ENCODE measurements at regions not wholly inside any gene's neighbourhood (a gene's known extent, or its start where the extent isn't known, plus 50 kb on each side); places are given as distances from the start of the nearest gene placed in this dataset.

DNA sequence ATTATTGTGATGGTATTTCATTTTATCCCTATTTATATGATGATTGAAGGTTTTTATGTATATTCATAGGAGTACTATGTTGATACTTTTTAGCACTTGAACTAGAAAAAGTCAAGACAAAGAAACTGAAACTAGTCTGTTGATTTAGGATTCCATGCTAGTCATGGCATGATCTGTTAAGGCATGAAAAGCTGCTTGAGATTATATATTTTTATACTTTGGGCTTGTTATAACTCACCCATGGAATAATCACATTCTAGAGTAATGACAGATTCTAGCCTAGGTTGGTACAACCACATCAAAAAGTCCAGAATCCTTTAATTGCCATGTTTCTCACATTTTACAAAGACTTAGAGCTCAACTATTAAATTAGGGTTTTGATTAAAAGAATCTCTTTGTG is 472.6 kb upstream of the CELF4 start:
- no peak for TF ChIP-seq POLR2AphosphoS5 (IDR thresholded peaks at IDR 0.05; ENCODE audit: low read depth, low read length)
- no peak for TF ChIP-seq TAF1 (IDR thresholded peaks at IDR 0.05; ENCODE audit: borderline replicate concordance, insufficient read depth, low read length)
- no peak for TF ChIP-seq FOXP2 (optimal IDR thresholded peaks at IDR 0.05; ENCODE audit: borderline replicate concordance, extremely low read depth, extremely low read length, insufficient read depth)

DNA sequence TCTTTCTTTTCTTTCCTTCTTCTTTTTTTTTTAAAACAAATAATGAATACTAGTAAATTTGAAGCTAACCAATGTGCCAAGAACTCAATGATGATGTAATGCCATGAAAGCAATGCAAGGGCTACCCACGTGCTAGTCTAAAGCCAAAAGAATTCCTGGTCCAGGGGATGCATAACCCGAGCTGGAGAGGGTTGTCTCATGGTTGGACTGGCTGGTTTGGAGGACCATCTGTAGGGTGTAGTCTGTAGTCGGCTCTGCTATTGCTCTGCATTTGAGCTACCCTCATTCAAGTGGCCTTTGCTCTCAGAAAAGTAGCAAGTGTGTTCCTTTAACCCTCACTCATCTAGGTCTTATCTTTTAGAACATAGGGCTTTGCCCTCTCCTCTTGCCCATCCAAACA is 469.6 kb upstream of the CELF4 start:
- TF ChIP-seq FOXP2 (optimal IDR thresholded peaks at IDR 0.05; ENCODE audit: borderline replicate concordance, extremely low read depth, extremely low read length, insufficient read depth) (no peak), SIN3A (IDR thresholded peaks at IDR 0.05; ENCODE audit: borderline replicate concordance, insufficient read depth, low read length) (no peak)
- TF ChIP-seq, protein P1, sequence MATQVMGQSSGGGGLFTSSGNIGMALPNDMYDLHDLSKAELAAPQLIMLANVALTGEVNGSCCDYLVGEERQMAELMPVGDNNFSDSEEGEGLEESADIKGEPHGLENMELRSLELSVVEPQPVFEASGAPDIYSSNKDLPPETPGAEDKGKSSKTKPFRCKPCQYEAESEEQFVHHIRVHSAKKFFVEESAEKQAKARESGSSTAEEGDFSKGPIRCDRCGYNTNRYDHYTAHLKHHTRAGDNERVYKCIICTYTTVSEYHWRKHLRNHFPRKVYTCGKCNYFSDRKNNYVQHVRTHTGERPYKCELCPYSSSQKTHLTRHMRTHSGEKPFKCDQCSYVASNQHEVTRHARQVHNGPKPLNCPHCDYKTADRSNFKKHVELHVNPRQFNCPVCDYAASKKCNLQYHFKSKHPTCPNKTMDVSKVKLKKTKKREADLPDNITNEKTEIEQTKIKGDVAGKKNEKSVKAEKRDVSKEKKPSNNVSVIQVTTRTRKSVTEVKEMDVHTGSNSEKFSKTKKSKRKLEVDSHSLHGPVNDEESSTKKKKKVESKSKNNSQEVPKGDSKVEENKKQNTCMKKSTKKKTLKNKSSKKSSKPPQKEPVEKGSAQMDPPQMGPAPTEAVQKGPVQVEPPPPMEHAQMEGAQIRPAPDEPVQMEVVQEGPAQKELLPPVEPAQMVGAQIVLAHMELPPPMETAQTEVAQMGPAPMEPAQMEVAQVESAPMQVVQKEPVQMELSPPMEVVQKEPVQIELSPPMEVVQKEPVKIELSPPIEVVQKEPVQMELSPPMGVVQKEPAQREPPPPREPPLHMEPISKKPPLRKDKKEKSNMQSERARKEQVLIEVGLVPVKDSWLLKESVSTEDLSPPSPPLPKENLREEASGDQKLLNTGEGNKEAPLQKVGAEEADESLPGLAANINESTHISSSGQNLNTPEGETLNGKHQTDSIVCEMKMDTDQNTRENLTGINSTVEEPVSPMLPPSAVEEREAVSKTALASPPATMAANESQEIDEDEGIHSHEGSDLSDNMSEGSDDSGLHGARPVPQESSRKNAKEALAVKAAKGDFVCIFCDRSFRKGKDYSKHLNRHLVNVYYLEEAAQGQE (IDR thresholded peaks at IDR 0.05; ENCODE audit: insufficient read depth in 1 of 2, low read depth in 2 of 2, low read length in 2 of 2) = no peak

DNA sequence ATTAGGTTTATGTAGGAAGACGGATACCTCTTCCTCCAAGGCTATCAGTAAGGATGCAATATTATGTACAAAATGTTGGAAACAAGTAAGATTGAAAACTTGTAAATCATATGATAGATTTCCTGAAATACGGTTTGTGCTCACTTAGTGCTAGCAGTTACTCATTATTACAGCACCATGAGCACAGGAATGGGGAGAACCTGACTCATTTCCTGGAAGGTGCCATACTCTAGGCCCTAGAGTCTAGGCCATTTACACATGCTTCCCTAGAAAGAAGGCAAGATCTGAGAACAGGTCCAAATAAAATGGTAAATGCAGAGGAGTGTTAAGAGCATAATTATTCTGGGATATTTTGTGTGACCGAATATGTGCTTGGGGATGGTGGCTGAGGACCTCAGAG is 467.7 kb upstream of the CELF4 start:
- TF ChIP-seq POLR2AphosphoS5 (IDR thresholded peaks at IDR 0.05; ENCODE audit: low read depth, low read length) (no peak), FOXP2 (optimal IDR thresholded peaks at IDR 0.05; ENCODE audit: borderline replicate concordance, extremely low read depth, extremely low read length, insufficient read depth) (no peak), TAF1 (IDR thresholded peaks at IDR 0.05; ENCODE audit: borderline replicate concordance, insufficient read depth, low read length) (no peak), SIN3A (IDR thresholded peaks at IDR 0.05; ENCODE audit: borderline replicate concordance, insufficient read depth, low read length) (no peak)
- TF ChIP-seq, protein P1 (IDR thresholded peaks at IDR 0.05; ENCODE audit: insufficient read depth in 1 of 2, low read depth in 2 of 2, low read length in 2 of 2) = no peak

DNA sequence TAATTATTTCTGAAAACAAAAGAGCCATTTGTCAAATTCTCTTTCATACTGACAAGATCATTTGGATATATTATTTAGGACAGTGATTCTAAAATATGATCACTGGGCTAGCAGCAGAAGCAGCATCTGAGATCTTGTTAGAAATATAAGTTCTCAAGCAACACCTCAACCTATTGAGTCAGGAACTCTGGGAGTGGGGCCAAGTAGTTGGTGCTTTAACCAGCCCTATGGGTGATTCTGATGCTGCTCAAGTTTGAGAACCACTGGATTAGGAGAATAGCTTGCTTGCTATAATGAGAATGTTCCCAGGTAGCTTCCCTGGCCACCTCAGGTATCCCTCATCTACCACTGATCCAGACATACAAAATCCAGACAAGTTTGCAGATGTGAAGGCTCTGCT is 466.9 kb upstream of the CELF4 start:
- TF ChIP-seq SIN3A (IDR thresholded peaks at IDR 0.05; ENCODE audit: borderline replicate concordance, insufficient read depth, low read length) (no peak), FOXP2 (optimal IDR thresholded peaks at IDR 0.05; ENCODE audit: borderline replicate concordance, extremely low read depth, extremely low read length, insufficient read depth) (no peak)

DNA sequence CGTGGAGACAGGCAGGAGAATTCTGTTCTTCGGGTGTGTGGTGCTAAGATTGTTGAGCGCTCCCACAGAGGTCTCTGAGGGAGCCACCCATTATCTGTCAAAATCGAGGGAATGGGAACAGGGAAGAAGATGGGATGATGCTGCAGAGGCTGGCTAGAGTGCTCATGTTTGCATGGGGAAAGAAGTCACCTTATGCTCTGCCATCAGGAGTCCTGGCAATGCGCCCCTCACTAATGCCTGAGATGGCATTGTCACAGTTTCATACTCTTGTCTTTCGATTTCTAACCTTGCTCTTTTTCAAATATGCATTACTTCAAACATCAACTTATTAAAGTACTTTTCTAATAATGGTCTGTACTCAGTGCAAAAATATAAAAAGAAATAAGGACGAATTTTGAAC is 463.3 kb upstream of the CELF4 start:
- TF ChIP-seq POLR2AphosphoS5 (IDR thresholded peaks at IDR 0.05; ENCODE audit: low read depth, low read length) = no peak
- TF ChIP-seq TAF1 (IDR thresholded peaks at IDR 0.05; ENCODE audit: borderline replicate concordance, insufficient read depth, low read length) = no peak

DNA sequence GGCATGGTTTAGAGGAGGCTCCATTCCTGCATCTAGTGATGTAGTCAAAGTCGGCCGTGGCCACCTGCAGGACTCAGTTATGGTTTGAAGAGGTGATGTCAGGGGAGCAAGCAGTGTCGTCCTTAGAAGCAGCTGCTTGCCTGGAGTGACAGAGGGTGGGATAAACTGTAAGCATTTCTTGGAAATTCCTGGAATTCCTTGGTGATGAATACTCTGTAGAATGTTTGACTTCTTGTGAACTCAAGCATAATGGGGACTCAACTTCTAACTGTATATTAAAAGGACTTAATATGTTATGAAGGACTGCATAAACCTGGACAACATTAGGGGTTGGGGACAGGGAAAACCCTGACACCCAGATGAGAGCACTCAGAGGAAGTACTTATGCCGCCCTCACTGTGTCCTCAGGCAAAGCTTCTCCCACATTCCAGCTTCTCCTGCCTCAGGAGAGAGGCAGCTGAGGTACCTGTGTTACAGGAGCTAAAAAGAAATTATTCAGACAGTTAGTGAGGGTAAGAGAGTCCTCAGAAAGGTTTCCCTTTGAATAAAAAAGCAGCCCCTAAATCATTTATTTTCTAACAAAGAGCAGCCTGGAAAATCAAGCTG is 459.9 kb upstream of the CELF4 start:
- TF ChIP-seq FOXP2 (optimal IDR thresholded peaks at IDR 0.05; ENCODE audit: borderline replicate concordance, extremely low read depth, extremely low read length, insufficient read depth) = no peak
- TF ChIP-seq SIN3A (IDR thresholded peaks at IDR 0.05; ENCODE audit: borderline replicate concordance, insufficient read depth, low read length) = no peak
- no peak for TF ChIP-seq TAF1 (IDR thresholded peaks at IDR 0.05; ENCODE audit: borderline replicate concordance, insufficient read depth, low read length)
- TF ChIP-seq, protein P1 (IDR thresholded peaks at IDR 0.05; ENCODE audit: insufficient read depth in 1 of 2, low read depth in 2 of 2, low read length in 2 of 2) = no peak
- no peak for TF ChIP-seq POLR2AphosphoS5 (IDR thresholded peaks at IDR 0.05; ENCODE audit: low read depth, low read length)

DNA sequence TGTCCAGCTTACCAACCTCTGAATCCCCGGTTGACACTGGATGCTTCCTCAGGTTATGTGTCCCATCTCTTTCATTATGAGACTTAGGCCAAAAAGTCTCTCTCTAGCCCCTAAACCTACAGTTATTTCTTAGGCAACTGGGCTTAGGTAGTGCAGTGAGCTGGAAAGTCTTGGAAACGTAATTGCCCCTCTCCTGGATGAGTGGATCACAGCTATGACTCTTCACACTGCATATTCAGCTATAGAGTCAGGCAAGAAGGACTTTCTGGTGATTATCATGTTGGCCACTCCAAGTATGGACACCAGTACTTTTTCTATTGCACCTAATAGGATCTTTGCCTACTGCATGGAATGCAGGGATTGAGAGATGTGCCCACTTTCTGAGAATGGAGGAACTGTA is 458.3 kb upstream of the CELF4 start:
- TF ChIP-seq FOXP2 (optimal IDR thresholded peaks at IDR 0.05; ENCODE audit: borderline replicate concordance, extremely low read depth, extremely low read length, insufficient read depth) (no peak), TAF1 (IDR thresholded peaks at IDR 0.05; ENCODE audit: borderline replicate concordance, insufficient read depth, low read length) (no peak), SIN3A (IDR thresholded peaks at IDR 0.05; ENCODE audit: borderline replicate concordance, insufficient read depth, low read length) (no peak), POLR2AphosphoS5 (IDR thresholded peaks at IDR 0.05; ENCODE audit: low read depth, low read length) (no peak)
- TF ChIP-seq, protein P1 (IDR thresholded peaks at IDR 0.05; ENCODE audit: insufficient read depth in 1 of 2, low read depth in 2 of 2, low read length in 2 of 2) = no peak

All from PFSK-1 (cell line).